ENCODE measurements at regions not wholly inside any gene's neighbourhood (a gene's known extent, or its start where the extent isn't known, plus 50 kb on each side); places are given as distances from the start of the nearest gene placed in this dataset.

- Histone ChIP-seq H3K36me3 (no peaks in the 10 kb centered on the region), H3K27ac (no peak overlapping the region), H3K4me1 (no peaks in the 10 kb centered on the region), H3K27me3 (no peaks in the 10 kb centered on the region), H3K4me3 (no peak overlapping the region), H3F3A (ENCODE audit: low read depth) (no peaks in the 10 kb centered on the region), H3K9me3 (ENCODE audit: low read depth) (no peaks in the 10 kb centered on the region), H4K20me1 (ENCODE audit: low read depth) (no peaks in the 10 kb centered on the region), H3K9ac (no peak overlapping the region), H3K79me2 (ENCODE audit: low read depth) (no peaks in the 10 kb centered on the region), H2AFZ (replicated peaks) (no peak overlapping the region), H3K4me2 (no peak overlapping the region)
- DNase-seq (ENCODE audit: low spot score): no peak
- no peak overlapping the region for H3K4me3 Mint-ChIP-seq
- no peak for TF ChIP-seq CTCF (IDR thresholded peaks at IDR 0.05)
- TF ChIP-seq EZH2phosphoT487 (IDR thresholded peaks at IDR 0.05): no peak
- TF ChIP-seq EZH2 (IDR thresholded peaks at IDR 0.05): no peak
- H3K36me3 Mint-ChIP-seq: no peaks in the 10 kb centered on the region
- H3K4me1 Mint-ChIP-seq: no peaks in the 10 kb centered on the region
- peaks cover 3% of the 10 kb centered on the region for H3K9me3 Mint-ChIP-seq
- no peaks in the 10 kb centered on the region for H3K27me3 Mint-ChIP-seq (ENCODE audit: insufficient read depth, low read depth)
- no peak overlapping the region for H3K27ac Mint-ChIP-seq
Measured at GRCh38 chr9:78962156-78962555, 609.6 kb upstream of the TLE4 start.

- Histone ChIP-seq H3K27ac (no peak overlapping the region), H3K9me3 (ENCODE audit: low read depth) (no peaks in the 10 kb centered on the region), H2AFZ (replicated peaks) (no peak overlapping the region), H3F3A (ENCODE audit: low read depth) (no peaks in the 10 kb centered on the region), H3K9ac (no peak overlapping the region), H4K20me1 (ENCODE audit: low read depth) (no peaks in the 10 kb centered on the region), H3K27me3 (no peaks in the 10 kb centered on the region), H3K79me2 (ENCODE audit: low read depth) (no peaks in the 10 kb centered on the region), H3K36me3 (no peaks in the 10 kb centered on the region), H3K4me3 (no peak overlapping the region), H3K4me2 (no peak overlapping the region), H3K4me1 (no peaks in the 10 kb centered on the region)
- Mint-ChIP-seq H3K4me3 (no peak overlapping the region), H3K9me3 (no peaks in the 10 kb centered on the region), H3K27me3 (ENCODE audit: insufficient read depth, low read depth) (no peaks in the 10 kb centered on the region), H3K4me1 (no peaks in the 10 kb centered on the region), H3K36me3 (no peaks in the 10 kb centered on the region), H3K27ac (no peak overlapping the region)
- TF ChIP-seq CTCF (IDR thresholded peaks at IDR 0.05): no peak
- no peak for DNase-seq (ENCODE audit: low spot score)
Measured at GRCh38 chr9:78963911-78964310, 607.9 kb upstream of the TLE4 start.

DNA sequence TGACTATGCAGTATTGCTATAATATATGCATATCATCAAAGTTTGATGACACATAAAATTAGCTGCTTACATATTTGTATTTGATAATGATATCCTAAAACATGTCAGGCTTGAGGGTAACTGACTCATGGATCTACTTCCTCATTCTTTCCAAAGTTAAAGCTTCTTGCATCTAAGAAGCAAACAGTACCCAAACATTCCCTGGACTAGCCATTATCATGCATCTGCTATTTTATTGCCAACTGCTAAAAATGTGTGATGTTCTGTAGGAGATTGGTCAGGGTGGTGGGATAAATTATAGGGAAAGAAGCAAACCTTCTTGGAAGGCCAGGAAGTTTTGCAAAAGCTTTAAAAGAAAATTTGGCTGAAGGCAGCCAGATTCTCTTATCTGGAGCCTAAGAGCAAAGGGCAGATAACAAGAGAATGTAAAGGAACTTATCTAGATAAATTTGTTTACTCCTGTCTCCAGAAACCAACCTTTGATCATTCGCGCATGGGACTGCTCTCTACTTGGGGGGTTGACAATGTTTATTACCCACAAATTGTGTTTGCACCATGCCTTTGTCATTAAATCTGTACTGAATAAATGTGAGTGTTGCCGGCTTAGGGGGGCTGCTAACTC lies 604.1 kb upstream of the TLE4 start:
- TF ChIP-seq CTCF (IDR thresholded peaks at IDR 0.05) (no peak), EZH2phosphoT487 (IDR thresholded peaks at IDR 0.05) (no peak), EZH2 (IDR thresholded peaks at IDR 0.05) (no peak)
- no peak overlapping the region for H3K27ac Mint-ChIP-seq
- no peak overlapping the region for H3K4me3 Mint-ChIP-seq
- Histone ChIP-seq H3K27ac (no peak overlapping the region), H3K9ac (no peak overlapping the region), H3F3A (ENCODE audit: low read depth) (peaks cover 4% of the 10 kb centered on the region), H3K27me3 (no peaks in the 10 kb centered on the region), H3K79me2 (ENCODE audit: low read depth) (no peaks in the 10 kb centered on the region), H4K20me1 (ENCODE audit: low read depth) (no peaks in the 10 kb centered on the region), H2AFZ (replicated peaks) (no peak overlapping the region), H3K4me3 (no peak overlapping the region), H3K4me2 (no peak overlapping the region), H3K36me3 (no peaks in the 10 kb centered on the region), H3K4me1 (peaks cover 16% of the 10 kb centered on the region), H3K9me3 (ENCODE audit: low read depth) (no peaks in the 10 kb centered on the region)
- H3K27me3 Mint-ChIP-seq (ENCODE audit: insufficient read depth, low read depth): no peaks in the 10 kb centered on the region
- no peaks in the 10 kb centered on the region for H3K9me3 Mint-ChIP-seq
- DNase-seq (ENCODE audit: low spot score): no peak
- H3K4me1 Mint-ChIP-seq: peaks cover 9% of the 10 kb centered on the region
- H3K36me3 Mint-ChIP-seq: no peaks in the 10 kb centered on the region
